ENCODE measurements at regions not wholly inside any gene's neighbourhood (a gene's known extent, or its start where the extent isn't known, plus 50 kb on each side); places are given as distances from the start of the nearest gene placed in this dataset.
"Not testable (repeated sequence)": the region's sequence is repeated elsewhere in the genome, so short reads cannot be mapped to it uniquely, and the experiment has no call there.

GRCh38 chr2:240384711-240385450, 50.6 kb upstream of the GPC1 start:
- TF ChIP-seq CTCF (IDR thresholded peaks at IDR 0.05; ENCODE audit: unreplicated experiment), result no peak
- no peaks in the 10 kb centered on the region for H3K36me3 Mint-ChIP-seq (ENCODE audit: low read depth, unreplicated experiment)
- no peaks in the 10 kb centered on the region for H3K4me1 Mint-ChIP-seq (ENCODE audit: unreplicated experiment)
- no peak overlapping the region for H3K27ac Mint-ChIP-seq (ENCODE audit: unreplicated experiment)
- no peaks in the 10 kb centered on the region for H3K9me3 Mint-ChIP-seq (ENCODE audit: unreplicated experiment)
- no peak for DNase-seq (ENCODE audit: low spot score)
- no peak overlapping the region for H3K4me3 Mint-ChIP-seq (ENCODE audit: unreplicated experiment)
- H3K27me3 Mint-ChIP-seq (ENCODE audit: unreplicated experiment), result peaks cover 7% of the 10 kb centered on the region

GRCh38 chr2:240385451-240386161, 49.9 kb upstream of the GPC1 start:
- not testable (repeated sequence) for H3K4me3 Mint-ChIP-seq (ENCODE audit: unreplicated experiment); H3K4me1 Mint-ChIP-seq (ENCODE audit: unreplicated experiment); H3K9me3 Mint-ChIP-seq (ENCODE audit: unreplicated experiment); H3K27ac Mint-ChIP-seq (ENCODE audit: unreplicated experiment); H3K27me3 Mint-ChIP-seq (ENCODE audit: unreplicated experiment); H3K36me3 Mint-ChIP-seq (ENCODE audit: low read depth, unreplicated experiment); DNase-seq (ENCODE audit: low spot score)
